ENCODE measurements at regions not wholly inside any gene's neighbourhood (a gene's known extent, or its start where the extent isn't known, plus 50 kb on each side); places are given as distances from the start of the nearest gene placed in this dataset.

DNA sequence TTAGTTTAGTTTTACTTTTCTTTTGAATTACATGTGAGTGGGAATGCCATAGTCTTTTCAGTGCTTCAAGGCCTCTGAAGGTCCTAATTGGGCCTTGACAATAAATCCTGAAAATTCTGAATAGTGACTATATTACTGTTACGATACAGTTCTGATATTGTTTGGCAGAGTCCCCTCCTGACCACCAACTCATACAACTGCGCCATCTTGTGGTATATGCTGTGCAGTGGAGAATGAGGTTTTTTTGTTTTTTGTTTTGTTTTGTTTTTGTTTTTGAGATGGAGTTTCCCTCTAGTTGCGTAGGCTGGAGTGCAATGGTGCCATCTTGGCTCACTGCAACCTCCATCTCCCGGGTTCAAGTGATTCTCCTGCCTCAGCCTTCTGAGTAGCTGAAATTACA is 56.6 kb upstream of the CHRDL1 start:
- DNase-seq, result no peak

DNA sequence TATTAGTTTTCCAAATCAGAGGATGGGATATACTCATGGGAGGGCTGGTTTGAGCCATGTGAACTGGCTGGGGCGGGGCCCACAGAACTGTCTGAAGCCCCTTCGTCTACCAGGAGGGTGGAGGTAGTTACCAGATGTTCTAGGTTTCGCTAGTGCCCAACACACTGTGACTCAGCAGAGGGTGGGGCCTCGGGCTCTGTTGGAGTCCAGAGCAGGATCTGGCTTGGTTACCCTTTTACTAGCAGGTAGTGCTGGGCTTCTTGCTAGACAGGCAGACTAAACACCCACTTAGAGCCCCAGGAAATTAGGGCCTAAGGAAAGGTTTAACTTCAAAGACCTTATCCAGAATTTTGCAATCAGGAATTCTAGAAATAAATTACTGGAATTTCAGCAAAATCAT is 56.2 kb upstream of the CHRDL1 start:
- DNase-seq, result no peak

DNA sequence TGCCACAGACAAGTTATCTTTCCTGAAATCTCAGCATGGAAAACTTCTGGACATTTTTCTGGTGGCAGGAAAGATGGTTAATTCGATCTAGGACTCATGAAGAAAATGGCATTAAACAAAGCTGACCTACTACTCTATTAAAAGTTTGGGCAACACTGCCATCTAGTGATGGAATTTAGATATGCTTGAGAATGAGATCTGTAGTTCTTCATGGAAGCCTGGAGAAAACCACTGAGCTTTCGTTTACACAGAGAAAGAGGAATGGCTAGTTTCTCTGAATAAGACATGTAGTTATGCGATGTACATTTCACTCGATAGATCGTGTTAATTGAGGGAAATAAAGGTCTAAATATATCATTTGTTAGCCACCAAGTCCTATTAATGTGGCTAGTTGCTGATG is 51.7 kb upstream of the CHRDL1 start:
- peak; percentile 44 for DNase-seq

- DNase-seq, result no peak
Measured at GRCh38 chrX:110846071-110846470, 50.5 kb upstream of the CHRDL1 start.
